Middle frontal gyrus (tissue), 1 donor: ENCODE measurements at regions not wholly inside any gene's neighbourhood (a gene's known extent, or its start where the extent isn't known, plus 50 kb on each side); places are given as distances from the start of the nearest gene placed in this dataset.

Source experiments
- DNase-seq: peaks from one replicate; pipeline ENCODE4 v3.0.0-alpha.2; 2015; ENCODE audit warnings: low spot score; ENCODE audit errors: extremely low spot score

- DNase-seq = no peak
These were observed 376.3 kb downstream of the MTX2 start for GRCh38 chr2:176645494-176645893.

- DNase-seq = no peak
These were observed 376.9 kb downstream of the MTX2 start for GRCh38 chr2:176646033-176646615.

DNA sequence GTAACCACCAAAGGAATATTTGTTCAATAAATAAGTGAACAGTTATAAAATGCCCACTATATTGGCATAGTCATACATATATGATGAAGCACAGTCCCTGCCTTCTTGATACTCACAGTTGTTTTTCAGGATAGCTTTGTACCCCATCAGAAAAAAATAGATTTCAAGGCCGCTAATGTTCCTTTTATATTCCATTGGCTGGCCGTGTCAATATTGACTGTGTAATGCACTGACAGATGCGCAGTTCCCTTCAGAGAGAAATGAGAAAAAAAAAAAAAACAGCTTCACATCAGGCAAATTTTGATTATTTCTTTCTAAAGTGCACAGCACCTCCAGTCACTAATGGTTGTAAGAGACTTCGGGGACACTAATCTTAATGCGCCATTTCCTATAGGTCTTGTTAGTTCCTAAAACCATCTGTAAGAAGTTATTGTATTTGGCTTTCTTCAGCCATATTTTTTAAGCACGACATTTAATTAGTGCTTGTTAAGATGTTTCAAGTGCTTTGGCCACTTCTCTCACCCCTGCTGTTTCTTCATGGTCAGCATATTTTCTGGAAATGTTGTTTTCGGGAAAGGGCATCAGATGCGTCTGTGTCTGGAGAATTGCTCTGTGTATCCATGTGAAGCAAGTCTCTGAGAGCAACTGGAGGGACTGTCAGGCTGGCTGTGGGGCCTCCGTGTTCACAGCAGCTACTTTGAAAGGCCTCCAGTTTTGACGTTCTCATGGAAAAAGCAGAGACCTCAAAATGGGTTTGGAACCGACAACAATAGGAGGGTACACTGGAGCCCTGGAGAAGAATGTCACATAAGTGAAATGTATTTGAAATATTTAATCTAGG, 378.3 kb downstream of the MTX2 start:
- no peak for DNase-seq

GRCh38 chr2:176648700-176649297, 379.6 kb downstream of the MTX2 start:
- DNase-seq = no peak

GRCh38 chr2:176650104-176650837, 381.0 kb downstream of the MTX2 start:
- DNase-seq = no peak

DNA sequence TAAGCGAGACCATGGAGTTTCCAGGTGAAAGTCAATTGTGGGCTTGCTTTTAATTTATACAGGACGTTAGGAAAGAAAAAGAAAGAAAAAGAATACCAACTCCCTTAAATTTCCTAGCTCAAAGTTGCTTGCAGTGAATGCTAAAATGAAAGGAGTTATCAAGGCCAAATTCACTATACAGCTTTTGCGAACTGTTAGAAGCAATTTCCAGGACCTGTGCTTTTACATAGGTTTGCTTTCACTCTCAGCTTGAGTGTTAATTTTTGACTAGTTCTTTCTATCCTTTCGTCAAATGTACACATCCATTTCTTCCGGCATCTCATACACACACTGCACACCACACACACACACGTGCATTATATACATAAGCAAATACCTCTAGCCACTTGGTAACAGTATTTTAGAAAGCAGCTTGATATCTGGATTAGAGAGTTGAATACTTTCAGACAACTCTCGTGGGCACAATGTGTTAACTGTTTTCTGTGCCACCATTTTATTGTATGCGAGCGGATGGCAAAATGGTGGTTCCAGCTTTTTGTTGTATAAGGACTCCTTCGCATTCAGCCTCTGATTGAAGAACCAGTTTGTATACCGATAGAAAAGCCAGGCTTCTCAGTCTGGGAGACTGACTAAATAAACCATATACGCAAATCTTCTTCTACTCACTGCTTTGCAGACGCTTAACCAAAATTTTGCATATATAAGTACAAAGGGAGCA, 381.8 kb downstream of the MTX2 start:
- no peak for DNase-seq

DNA sequence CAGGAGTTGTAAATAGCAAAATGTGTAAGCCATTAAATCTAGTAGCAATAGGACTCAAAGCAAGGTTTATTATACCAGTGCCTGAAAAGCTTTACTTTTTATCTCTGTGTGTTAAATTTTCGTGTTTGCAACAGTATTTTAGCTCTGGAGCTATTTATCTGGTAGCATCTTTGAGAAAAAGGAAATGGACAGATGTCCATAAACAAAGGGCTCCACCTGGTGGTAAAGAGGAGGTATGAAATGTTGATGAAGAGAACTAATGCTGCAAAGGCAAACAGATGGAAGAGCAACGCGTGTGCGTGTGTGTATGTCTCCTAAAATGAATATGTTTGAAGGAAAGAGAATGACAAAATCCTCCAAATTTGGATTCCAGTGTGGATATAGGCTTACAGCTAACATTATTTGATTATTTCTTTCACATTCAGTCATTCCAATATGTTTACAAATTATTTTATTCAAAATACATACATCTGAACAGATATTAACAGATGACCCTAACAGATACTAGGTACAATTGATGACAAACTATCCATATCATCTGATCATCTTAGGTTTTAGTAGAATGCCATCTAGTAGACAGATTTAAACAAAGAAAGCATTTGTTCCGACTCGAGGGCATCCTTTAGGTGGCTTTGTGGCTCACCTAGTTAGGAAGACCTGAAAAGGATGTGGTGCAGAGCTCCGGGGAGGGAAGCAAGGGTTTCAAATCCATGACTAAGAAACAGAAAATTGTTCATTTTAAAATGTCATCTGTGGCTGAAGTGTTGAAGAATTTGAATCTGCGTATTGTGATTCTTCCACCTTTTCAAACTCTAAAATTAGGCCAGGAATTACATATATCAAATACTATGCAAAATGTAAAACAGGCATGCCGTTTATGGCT, 383.3 kb downstream of the MTX2 start:
- DNase-seq = no peak

DNA sequence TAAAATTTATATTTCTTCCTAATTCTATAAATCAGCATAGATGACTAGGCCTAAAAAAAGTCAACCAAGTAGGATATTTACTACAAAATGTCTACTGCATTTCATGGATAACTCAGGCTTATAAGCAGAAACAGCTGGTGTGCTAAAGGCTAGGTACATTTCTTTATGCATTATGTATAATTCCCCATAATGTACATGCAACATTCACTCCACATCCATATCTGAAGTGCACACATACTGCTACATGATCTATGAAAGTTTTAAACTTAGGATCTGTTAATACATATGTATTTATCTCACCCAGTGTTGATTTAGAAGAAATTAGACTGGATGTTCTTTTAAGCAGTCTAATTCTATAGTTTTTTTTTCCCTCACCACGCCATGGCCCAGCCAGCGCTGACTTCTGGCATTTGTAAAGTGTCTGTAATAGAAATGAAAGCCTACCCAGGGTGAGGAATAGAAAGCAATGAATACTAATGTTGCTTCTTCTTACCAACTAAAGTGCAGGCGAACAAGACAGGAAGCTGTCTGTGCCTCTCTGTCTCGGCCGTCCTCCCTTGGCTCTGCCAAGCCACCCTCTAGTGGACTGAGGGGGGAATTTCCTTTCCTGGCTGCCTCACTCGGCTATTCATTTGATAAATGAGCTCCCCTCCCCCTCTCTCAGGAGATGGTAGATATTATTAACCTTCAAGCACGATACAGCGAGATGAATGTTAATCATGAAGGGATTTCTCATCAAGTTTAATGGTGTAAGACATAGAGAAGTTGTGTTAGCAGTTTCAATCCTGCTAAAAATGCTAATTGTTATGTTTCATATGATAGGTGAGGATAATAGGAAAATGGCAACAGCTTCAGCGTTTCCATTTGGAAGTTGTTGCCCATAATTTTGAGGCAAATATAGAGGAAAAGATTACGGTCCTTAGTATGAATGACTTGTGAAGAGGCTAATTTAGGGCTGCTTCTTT, 384.5 kb downstream of the MTX2 start:
- DNase-seq = no peak

DNA sequence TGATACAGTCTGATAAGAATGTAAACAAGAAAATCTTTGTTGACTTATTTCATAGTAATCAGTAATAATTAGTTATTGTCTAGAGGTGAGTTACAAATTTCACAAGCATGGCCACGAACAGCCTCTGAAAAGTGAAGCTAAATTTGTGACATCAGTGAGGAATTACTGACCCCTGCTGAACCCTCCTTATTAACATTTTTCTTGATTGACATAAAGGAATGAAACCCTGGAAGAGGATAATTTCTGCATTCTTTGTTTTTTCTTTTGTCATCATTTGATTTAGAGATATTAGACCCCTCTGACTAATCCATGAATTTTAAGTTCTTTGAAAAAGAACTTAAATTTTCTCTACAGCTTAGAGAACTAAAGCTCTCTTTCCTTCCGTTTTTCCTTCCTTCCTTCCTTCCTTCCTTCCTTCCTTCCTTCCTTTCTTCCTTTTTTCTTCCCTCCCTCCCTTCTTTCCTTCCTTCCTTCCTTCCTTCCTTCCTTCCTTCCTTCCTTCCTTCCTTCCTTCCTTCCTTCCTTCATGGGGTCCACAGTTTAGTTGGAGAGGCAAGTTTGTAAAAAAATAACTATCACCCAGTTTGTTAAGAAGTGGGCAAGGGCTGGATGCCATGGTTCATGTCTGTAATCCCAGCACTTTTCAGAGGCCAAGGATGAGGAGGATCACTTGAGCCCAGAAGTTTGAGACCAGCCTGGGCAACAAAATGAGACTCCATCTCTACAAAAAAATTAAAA, 387.0 kb downstream of the MTX2 start:
- DNase-seq = no peak

DNA sequence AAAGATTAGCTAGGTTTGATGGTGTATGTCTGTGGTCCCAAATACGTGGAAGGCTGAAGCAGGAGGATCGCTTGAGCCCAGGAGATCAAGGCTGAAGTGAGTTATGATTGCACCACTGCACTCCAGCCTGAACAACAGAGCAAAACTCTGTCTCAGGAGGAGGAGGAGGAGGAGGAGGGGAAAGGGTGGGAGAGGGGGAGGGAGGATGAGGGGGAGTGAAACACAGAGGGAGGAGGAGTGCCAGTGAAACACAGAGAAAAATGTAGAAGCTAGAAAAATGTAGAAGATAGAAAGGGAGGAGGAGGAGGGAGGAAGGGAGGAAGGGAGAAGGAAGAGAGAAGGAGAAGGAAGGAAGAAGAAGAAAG, 387.5 kb downstream of the MTX2 start:
- DNase-seq = no peak

- no peak for DNase-seq
These were observed 388.2 kb downstream of the MTX2 start for GRCh38 chr2:176657393-176657792.

DNA sequence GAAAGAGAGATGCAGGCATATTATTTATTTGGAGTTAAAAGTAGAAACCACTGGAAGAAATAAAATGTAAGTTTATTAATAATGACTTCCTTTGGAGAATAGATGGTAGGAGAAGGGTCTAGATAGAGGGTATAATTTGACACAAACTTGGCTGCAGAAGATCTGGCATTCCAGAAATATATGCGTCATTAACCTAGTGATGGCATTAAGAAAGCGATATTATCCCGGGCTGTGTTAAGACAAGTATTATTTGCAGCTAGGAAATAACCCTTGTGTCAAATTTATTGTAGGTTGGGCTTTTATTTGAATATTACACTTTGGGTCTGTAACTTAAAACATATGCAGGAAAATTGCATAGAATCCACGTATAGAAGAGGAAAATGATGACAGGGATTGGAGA, 389.5 kb downstream of the MTX2 start:
- no peak for DNase-seq

- no peak for DNase-seq
These were observed 393.5 kb downstream of the MTX2 start for GRCh38 chr2:176662753-176663152.

DNA sequence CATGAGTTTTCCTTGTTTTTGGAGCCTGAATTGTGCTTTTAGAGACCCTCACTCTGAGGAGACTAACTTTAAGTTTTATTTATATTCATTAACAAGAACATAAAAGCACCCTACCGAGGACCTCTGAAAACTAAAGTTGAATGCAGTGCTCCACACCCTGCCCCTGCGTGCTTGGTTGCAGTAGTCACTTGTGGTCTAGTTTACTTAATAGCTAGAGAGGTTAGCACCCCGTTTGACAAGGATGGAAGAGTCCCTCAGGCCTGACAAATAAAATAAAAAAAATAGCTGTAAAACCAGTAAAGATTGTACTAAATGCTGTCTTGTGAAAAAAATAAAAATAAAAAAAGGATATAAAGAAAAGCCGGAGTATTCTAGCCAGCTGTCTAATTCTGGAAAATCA, 395.2 kb downstream of the MTX2 start:
- no peak for DNase-seq

GRCh38 chr2:176665086-176665485, 395.8 kb downstream of the MTX2 start:
- no peak for DNase-seq

DNA sequence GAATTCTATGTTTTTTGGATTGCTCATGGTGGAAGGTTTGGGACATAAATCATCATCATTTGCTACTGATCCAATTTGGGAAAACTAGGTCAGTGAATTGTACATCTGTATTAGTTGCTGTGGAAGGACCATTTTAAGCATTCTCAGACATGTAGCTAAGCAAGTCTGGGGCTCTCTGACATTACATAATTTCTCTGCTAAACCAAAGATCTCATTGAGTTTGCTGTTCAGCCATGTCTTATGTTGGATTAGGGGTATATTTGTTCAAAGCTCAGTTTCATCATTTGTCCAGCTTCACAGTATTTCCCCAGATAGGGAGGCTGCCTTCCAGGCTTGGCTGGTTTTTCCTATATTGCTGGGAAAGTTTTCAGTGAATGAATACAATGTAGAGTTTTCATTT, 399.7 kb downstream of the MTX2 start:
- no peak for DNase-seq

DNA sequence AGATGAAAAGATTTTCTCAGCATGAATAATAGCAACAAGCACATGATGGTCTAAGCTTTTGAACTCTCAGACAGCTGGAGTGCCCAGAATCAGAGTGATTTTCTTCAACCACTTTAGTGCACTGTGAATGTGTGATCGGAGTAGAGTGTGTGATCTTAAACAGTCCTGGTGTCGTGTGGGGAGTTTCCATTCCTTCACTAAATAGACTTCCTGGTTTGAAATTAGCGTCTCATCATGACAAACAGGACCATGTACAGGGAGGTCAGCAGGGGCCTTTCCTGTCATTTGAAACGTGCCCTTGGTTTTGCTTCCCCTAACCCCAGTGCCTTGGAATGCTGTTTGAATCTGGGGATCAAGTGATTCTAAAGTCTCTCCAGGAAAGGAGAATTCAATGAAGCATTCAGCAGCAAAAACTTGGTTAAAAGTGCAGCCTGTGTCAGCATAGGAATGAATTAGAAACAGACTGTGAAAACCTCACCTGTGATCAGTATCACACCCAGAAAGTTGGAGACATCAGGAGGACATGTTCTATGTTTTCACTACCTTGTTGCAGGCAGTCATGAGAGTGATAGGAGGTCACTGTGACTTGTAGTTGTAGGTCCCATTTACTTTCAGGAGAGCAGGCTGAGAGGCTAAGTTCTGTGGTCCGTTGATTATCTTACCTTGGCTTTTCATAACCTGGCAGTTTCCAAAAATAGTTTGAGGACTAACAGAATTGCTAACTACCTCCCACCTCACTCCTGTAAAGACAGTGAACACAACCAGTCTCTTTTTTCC, 400.3 kb downstream of the MTX2 start:
- no peak for DNase-seq
